Tongue (tissue), 1 donor: ENCODE measurements at regions not wholly inside any gene's neighbourhood (a gene's known extent, or its start where the extent isn't known, plus 50 kb on each side); places are given as distances from the start of the nearest gene placed in this dataset.
"Not testable (repeated sequence)": the region's sequence is repeated elsewhere in the genome, so short reads cannot be mapped to it uniquely, and the experiment has no call there.

Experiments
- DNase-seq: peaks from one replicate; pipeline ENCODE4 v3.0.0-alpha.2; 2015

GRCh38 chr16:17578981-17579874, 108.5 kb upstream of the XYLT1 start:
- peak; percentile 83 for DNase-seq

- DNase-seq, result no peak
These were observed 103.5 kb upstream of the XYLT1 start for GRCh38 chr16:17574256-17574655.

DNA sequence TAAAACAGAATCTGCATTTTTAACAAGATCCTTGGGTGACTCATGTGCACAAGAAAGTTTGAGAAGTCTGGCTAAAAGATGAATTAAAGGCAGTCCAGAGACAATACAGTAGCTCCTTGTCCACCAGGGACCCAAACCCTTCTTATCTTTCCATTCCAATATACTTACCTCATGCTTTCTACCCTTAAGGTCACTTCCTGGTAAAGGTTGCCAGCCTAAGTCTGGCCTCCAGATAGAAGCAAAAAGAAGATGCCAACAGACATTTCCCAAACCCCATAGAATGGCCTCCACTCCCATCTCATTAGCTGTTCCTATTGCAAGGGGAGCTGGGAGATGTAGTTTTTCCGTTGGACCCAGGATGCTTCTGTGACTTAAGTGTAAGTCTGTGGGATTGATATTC, 101.4 kb upstream of the XYLT1 start:
- no peak for DNase-seq

DNA sequence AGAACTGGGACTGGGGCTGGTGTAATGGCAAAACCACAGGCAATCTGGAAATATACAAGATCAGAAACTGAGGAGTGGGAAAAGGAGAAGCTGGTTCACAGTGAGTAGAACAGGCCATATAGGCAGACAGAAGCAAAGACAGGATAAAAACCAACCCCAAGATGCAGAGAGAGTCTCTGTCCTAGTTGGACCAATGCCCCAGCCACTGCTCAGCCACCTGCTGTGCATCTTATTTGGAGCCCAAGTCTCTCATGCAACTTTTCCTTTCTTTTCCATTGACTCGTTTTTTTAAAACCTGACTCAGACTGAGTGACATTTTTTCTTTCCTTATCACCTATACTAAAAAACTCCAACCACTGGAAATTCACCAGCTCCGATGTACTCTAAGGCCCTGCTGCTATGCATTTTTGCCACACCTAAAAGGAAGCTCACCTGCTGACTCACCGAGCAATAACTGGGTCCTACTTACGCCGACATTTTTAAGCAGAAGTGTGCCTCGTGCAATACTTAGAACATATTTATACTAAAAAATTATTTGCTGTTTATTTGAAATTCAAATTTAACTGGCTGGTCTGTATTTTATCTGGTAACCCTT, 100.8 kb upstream of the XYLT1 start:
- no peak for DNase-seq

GRCh38 chr16:17568239-17568638, 97.5 kb upstream of the XYLT1 start:
- DNase-seq, result no peak

- DNase-seq, result no peak
These were observed 96.7 kb upstream of the XYLT1 start for GRCh38 chr16:17567455-17567854.

- no peak for DNase-seq
These were observed 96.1 kb upstream of the XYLT1 start for GRCh38 chr16:17566656-17567450.

DNA sequence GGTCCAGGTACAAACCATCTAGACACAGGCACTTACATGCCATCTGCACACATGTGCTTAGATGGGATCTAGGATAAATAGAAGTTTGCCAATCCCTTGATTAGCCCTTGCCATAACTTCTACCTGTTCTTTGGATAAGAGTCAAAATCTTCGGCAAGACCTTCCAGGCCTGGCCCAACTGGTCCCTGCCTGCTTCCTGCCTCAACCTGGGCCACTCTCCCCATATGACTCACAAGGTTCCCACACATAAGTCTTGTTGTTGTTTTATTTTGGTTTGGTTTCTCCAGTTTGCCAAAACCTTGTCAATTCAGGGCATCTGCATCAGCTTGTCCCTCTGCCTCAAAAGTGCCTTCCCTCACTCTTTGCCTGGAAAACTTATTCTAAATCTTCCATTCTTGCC, 95.3 kb upstream of the XYLT1 start:
- DNase-seq, result no peak

DNA sequence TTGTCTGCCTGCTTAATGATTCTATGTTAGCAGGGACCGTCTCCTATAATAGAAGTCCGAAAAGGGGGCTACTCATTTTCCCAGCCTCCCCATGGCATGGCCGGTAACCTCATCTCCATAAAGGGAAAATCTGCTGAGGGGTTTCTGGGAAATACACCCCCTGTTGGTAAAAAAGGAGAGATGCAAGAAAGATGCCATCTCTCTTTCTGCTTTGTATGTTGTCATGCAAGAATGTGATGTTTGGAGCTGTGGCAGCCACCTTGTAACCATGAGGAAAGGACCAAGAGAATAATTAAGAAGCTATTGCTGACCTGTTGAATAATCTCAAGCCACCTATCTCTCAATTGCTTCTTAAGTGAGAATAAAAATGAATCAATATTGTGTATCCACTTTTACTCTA, 94.8 kb upstream of the XYLT1 start:
- DNase-seq, result no peak

DNA sequence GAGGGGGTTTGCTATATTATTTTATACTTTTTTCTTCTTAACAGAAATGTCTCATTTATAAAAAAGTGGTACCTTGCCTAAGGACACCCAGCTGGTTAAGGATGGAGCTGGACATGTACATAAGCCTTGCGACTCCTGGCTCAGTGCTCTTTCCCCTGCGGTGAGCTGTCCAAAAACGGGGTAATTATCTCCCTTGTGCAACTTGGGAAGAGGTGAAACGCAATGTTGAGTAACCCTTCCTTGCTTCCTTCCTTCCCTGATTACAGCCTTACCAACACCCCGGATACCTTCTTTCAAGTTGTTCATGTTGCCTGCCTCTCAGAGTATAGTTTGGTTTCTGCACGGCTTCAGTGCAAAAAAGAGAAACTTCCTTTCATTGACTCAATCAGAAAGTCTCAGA, 94.1 kb upstream of the XYLT1 start:
- no peak for DNase-seq

DNA sequence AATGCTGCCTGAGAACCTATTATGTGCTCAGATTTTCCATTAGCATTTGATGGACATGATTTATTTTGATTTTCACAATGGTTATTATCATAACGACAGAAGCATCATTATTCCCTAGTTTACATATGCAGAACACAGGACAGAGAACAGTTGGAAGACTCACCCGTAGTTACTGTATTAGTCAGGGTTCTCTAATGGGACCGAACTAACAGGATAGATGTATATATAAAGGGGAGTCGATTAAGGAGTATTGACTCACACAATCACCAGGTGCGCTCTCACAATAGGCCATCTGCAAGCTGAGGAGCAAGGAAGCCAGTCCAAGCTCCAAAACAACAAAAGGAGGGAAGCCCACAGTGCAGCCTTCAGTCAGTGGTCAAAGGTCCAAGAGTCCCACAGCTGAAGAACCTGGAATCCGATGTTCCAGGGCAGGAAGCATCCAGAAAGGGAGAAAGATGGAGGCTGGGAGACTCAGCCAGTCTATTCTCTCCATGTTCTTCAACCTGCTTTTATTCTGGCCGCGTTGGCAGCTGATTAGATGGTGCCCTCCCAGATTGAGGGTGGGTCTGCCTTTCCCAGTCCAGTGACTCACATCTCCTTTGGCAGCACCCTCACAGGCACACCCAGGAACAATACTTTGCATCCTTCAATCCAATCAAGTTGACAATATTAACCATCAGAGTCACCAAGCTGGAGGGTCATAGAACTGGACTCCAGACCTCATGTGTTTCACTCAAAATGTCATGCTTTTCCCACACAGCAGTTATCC, 92.7 kb upstream of the XYLT1 start:
- no peak for DNase-seq

- no peak for DNase-seq
These were observed 90.3 kb upstream of the XYLT1 start for GRCh38 chr16:17561056-17561455.

GRCh38 chr16:17560548-17560947, 89.8 kb upstream of the XYLT1 start:
- DNase-seq, result no peak

GRCh38 chr16:17559394-17559793, 88.6 kb upstream of the XYLT1 start:
- no peak for DNase-seq

DNA sequence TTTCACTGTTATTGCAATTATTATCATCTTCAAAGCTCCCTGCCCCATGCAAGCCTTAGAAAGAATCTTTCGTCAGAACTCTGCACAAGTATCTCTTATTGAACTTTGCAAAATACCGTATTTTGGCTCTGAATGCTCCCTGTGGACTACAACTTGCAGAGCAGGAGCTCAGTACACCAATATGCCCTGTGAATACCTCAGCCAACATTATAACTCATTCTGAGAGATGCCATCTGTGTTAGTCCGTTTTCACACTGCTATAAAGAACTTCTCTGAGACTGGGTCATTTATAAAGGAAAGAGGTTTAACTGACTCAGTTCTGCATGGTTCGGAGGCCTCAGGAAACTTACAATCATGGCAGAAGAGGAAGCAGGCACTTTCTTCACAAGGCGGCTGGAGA, 87.2 kb upstream of the XYLT1 start:
- no peak for DNase-seq

DNA sequence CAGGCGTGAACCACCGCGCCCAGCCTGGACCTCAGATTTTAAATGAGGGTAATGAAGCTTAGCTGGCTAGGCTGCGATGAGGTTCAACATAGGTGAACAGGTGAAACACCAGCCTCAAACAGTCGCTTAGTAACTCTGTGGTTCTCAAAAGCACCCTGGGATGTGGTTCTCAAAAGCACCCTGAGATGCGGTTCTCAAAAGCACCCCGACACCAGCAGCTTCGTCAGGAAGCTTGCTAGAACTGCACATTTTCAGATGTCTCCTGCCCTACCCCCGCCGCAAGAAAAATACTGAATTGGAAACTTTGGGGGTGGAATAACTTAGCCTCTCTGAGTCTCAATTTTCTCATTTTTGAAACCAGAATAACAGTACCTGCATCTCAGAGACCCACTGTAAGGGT, 86.7 kb upstream of the XYLT1 start:
- no peak for DNase-seq

GRCh38 chr16:17556276-17557052, 85.7 kb upstream of the XYLT1 start:
- peak; percentile 18 for DNase-seq

- DNase-seq, result no peak
These were observed 84.4 kb upstream of the XYLT1 start for GRCh38 chr16:17555176-17555575.

DNA sequence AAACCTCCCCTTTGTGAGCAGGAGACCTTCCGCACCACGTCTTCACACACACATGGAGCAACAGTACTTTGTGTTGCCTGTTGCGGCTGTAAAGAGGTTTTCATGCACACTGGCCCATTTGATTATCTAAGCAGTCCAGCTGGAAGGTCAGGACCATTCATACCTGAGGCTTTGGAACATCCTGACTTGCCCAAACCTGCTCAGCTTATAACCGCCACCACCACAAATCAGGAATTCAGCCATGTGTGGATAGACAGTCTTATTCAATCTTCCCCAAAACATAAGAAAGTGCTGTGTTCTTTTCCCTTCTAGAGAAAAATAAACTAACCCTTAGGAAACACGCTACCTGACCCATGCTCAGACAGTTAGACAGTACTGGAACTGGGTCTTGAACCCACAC, 81.6 kb upstream of the XYLT1 start:
- no peak for DNase-seq

DNA sequence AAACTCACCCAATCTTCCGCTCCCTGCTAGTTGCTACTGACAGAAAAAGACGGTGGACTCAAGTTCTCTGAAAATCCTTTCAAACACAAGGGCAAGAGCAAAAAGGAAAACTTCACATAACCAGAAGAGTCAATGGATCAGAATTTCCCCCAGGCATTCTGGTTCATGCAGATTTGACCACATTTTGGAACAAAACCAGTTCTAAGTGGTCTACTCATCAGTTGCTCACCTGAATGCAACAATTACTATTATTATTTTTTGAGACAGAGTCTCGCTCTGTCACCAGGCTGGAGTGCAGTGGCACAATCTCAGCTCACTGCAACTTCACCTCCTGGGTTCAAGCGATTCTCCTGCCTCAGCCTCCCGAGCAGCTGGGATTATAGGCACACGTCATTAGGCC, 80.9 kb upstream of the XYLT1 start:
- not testable (repeated sequence) for DNase-seq

DNA sequence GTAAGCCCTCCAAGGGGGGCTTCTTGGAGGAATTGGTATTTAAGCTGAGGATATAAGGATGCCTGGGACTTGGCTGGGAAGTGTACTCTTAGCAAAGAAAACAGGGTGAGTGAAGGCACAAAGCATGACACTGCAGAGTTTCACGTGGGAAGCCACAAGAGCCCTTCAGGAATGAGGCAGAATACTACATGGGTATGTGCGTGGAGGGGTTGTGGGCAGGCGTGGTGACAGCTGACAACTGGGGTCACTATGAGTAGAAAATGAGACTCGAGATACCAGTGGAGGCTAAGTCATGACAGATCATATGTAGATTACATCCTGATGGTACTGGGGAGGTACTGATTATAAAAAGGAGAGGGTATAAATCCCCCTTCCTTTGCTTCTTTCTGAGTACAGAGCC, 78.1 kb upstream of the XYLT1 start:
- no peak for DNase-seq

DNA sequence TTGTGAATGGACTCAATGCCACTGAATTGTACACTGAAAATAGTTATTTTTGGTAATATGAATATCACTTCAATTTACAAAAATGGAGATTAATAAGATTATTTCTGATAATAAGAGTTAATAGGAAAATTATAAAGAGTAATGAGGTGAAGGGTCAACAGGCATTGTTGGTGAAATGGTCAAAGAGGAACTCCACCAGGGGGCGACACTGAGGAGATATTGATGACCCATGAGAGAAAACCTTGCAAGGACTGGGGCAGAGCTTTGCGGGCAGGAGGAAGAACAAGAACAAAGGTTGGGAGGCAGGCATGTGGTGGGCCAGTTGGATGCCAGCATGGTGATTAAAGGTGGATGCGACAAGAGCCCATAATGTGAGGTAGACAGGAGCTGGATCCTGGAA, 74.0 kb upstream of the XYLT1 start:
- no peak for DNase-seq
